IMR-90 (cell line): ENCODE measurements at regions not wholly inside any gene's neighbourhood (a gene's known extent, or its start where the extent isn't known, plus 50 kb on each side); places are given as distances from the start of the nearest gene placed in this dataset.

ENCODE experiments used
- ATAC-seq: fragments of 200-7000 bp; cut with Tn5 transposase; 2 replicates; pipeline ENCODE4 v1.9.1; 2020; ENCODE audit warnings: low read depth, mild to moderate bottlenecking, moderate library complexity
- BruUV-seq: library from RNA; stranded (reverse); fragments of 400-500 nt; replicated peaks from 2 replicates; lab custom pipeline; 2021; lab: Mats Ljungman, UMichigan
- CTCF ChIA-PET: fragments of 300-600 bp; formaldehyde crosslinking; extraction: SDS; loops from one replicate; lab custom pipeline; 2021; ENCODE audit warnings: antibody characterized with exemption; lab: Yijun Ruan, JAX
- POLR2A ChIA-PET: fragments of 300-600 bp; sonication (Branson Sonifier 250); formaldehyde crosslinking; loops from one replicate; lab custom pipeline; 2022; ENCODE audit warnings: antibody characterized with exemption; ENCODE audit not compliant: unreplicated experiment; lab: Charles Lee
- DNase-seq: peaks from one replicate; pipeline ENCODE4 v3.0.0; 2013
- H2AFZ ChIP-seq: replicated peaks from 2 replicates; pipeline ENCODE3; 2013; ENCODE audit warnings: low read length, mild to moderate bottlenecking; ENCODE audit not compliant: poor library complexity
- H2AK5ac ChIP-seq: 2 replicates; pipeline ENCODE4 v1.6.1; 2013; ENCODE audit warnings: low read depth, low read length, inconsistent platforms
- H2AK9ac ChIP-seq: replicated peaks from 2 replicates; pipeline ENCODE3; 2013; ENCODE audit warnings: mild to moderate bottlenecking, low read depth, low read length, moderate library complexity; ENCODE audit not compliant: poor library complexity
- H2BK120ac ChIP-seq: 2 replicates; pipeline ENCODE4 v1.6.1; 2013; ENCODE audit warnings: low read depth, low read length, inconsistent platforms
- H2BK15ac ChIP-seq: 3 replicates; pipeline ENCODE4 v1.6.1; 2013; ENCODE audit warnings: low read depth, low read length, inconsistent platforms
- H2BK20ac ChIP-seq: 2 replicates; pipeline ENCODE4 v1.6.1; 2013; ENCODE audit warnings: low read depth, mild to moderate bottlenecking, inconsistent platforms, low read length, moderate library complexity
- H2BK5ac ChIP-seq: 2 replicates; pipeline ENCODE4 v1.6.1; 2013; ENCODE audit warnings: mild to moderate bottlenecking, low read depth, low read length, inconsistent platforms; ENCODE audit not compliant: poor library complexity, severe bottlenecking
- H3K14ac ChIP-seq: replicated peaks from 2 replicates; pipeline ENCODE4 v1.6.1; 2013; ENCODE audit warnings: low read depth, low read length, inconsistent platforms
- H3K18ac ChIP-seq: 2 replicates; pipeline ENCODE4 v1.6.1; 2013; ENCODE audit warnings: low read depth, low read length, control low read depth
- H3K23ac ChIP-seq: 2 replicates; pipeline ENCODE4 v1.6.1; 2013; ENCODE audit warnings: low read depth, low read length, inconsistent platforms
- H3K27ac ChIP-seq: 2 replicates; pipeline ENCODE4 v1.5.1; 2013; ENCODE audit warnings: mild to moderate bottlenecking, control low read depth, low read length; ENCODE audit not compliant: insufficient read depth
- H3K27me3 ChIP-seq: 2 replicates; pipeline ENCODE4 v1.6.1; 2013; ENCODE audit warnings: low read length; ENCODE audit not compliant: control insufficient read depth, insufficient read depth
- H3K36me3 ChIP-seq: 2 replicates; pipeline ENCODE4 v1.6.1; 2013; ENCODE audit warnings: low read length, mixed read lengths; ENCODE audit not compliant: control insufficient read depth, insufficient read depth
- H3K4ac ChIP-seq: 2 replicates; pipeline ENCODE4 v1.6.1; 2013; ENCODE audit warnings: low read depth, low read length, inconsistent platforms
- H3K4me1 ChIP-seq: 2 replicates; pipeline ENCODE4 v1.6.1; 2013; ENCODE audit warnings: low read length, mixed read lengths; ENCODE audit not compliant: control insufficient read depth, insufficient read depth
- H3K4me2 ChIP-seq: 2 replicates; pipeline ENCODE4 v1.6.1; 2013; ENCODE audit warnings: low read depth, mild to moderate bottlenecking, control low read depth, low read length, moderate library complexity
- H3K4me3 ChIP-seq: 2 replicates; pipeline ENCODE4 v1.5.1; 2013; ENCODE audit warnings: low read depth, mild to moderate bottlenecking, control low read depth, low read length, moderate library complexity; ENCODE audit not compliant: insufficient read depth
- H3K56ac ChIP-seq: 2 replicates; pipeline ENCODE4 v1.6.1; 2013; ENCODE audit warnings: low read length, inconsistent platforms; ENCODE audit not compliant: insufficient read depth; ENCODE audit errors: extremely low read depth
- H3K79me1 ChIP-seq, 2 experiments: 2 replicates each; pipeline ENCODE4 v1.6.1; 2013; ENCODE audit warnings: low read length in 2 of 2, inconsistent platforms in 1 of 2, low read depth in 1 of 2
- H3K9ac ChIP-seq: 2 replicates; pipeline ENCODE4 v1.6.1; 2013; ENCODE audit warnings: low read depth, low read length, control low read depth
- H3K9me1 ChIP-seq: 2 replicates; pipeline ENCODE4 v1.6.1; 2013; ENCODE audit warnings: low read length, inconsistent platforms; ENCODE audit not compliant: insufficient read depth
- H3K9me3 ChIP-seq: 2 replicates; pipeline ENCODE4 v1.6.1; 2013; ENCODE audit warnings: low read length; ENCODE audit not compliant: control insufficient read depth, insufficient read depth
- H4K20me1 ChIP-seq: 2 replicates; pipeline ENCODE4 v1.6.1; 2013; ENCODE audit warnings: low read length, inconsistent platforms; ENCODE audit not compliant: insufficient read depth
- H4K5ac ChIP-seq: 2 replicates; pipeline ENCODE4 v1.6.1; 2013; ENCODE audit warnings: mild to moderate bottlenecking, low read depth, low read length, control low read depth
- H4K8ac ChIP-seq, 2 experiments: 2 replicates each; pipeline ENCODE4 v1.6.1; 2013; ENCODE audit warnings: low read depth in 2 of 2, low read length in 2 of 2, control low read depth in 1 of 2, inconsistent platforms in 1 of 2
- H4K91ac ChIP-seq: 2 replicates; pipeline ENCODE4 v1.6.1; 2013; ENCODE audit warnings: low read depth, low read length, inconsistent platforms; ENCODE audit not compliant: insufficient read depth
- CEBPB ChIP-seq: IDR thresholded peaks from 2 replicates; pipeline ENCODE4 v1.6.1; 2012; ENCODE audit warnings: low read depth, low read length, improper control_type of control experiment
- CHD1 ChIP-seq: IDR thresholded peaks from 2 replicates; pipeline ENCODE4 v1.6.1; 2012; ENCODE audit warnings: low read depth, low read length, improper control_type of control experiment
- CTCF ChIP-seq: conservative IDR thresholded peaks from 2 replicates; pipeline ENCODE4 v1.5.1; 2012; ENCODE audit warnings: mild to moderate bottlenecking, low read depth, low read length, improper control_type of control experiment
- ELK1 ChIP-seq: fragments of 150-350 bp; IDR thresholded peaks from 2 replicates; pipeline ENCODE4 v1.6.1; 2016; ENCODE audit warnings: low read depth, mild to moderate bottlenecking, low read length, moderate library complexity, borderline replicate concordance
- FOS ChIP-seq: fragments of 150-350 bp; IDR thresholded peaks from 2 replicates; pipeline ENCODE4 v1.6.1; 2016; ENCODE audit warnings: low read depth, low read length
- MAFK ChIP-seq: IDR thresholded peaks from 2 replicates; pipeline ENCODE4 v1.6.1; 2012; ENCODE audit warnings: low read depth, low read length, improper control_type of control experiment
- MXI1 ChIP-seq: IDR thresholded peaks from 2 replicates; pipeline ENCODE4 v1.6.1; 2012; ENCODE audit warnings: low read depth, mild to moderate bottlenecking, low read length, moderate library complexity, borderline replicate concordance
- NFE2L2 ChIP-seq: fragments of 150-350 bp; IDR thresholded peaks from 2 replicates; pipeline ENCODE4 v1.6.1; 2016; ENCODE audit warnings: low read depth, mild to moderate bottlenecking, low read length
- POLR2A ChIP-seq: IDR thresholded peaks from 2 replicates; pipeline ENCODE4 v1.6.1; 2012; ENCODE audit warnings: mild to moderate bottlenecking, low read depth, low read length
- RAD21 ChIP-seq: IDR thresholded peaks from 2 replicates; pipeline ENCODE4 v1.6.1; 2012; ENCODE audit warnings: low read length, improper control_type of control experiment
- RCOR1 ChIP-seq: IDR thresholded peaks from 2 replicates; pipeline ENCODE4 v1.6.1; 2012; ENCODE audit warnings: mild to moderate bottlenecking, low read length, improper control_type of control experiment; ENCODE audit not compliant: insufficient replicate concordance
- RFX5 ChIP-seq: IDR thresholded peaks from 2 replicates; pipeline ENCODE4 v1.8.0; 2012; ENCODE audit warnings: low read depth, mild to moderate bottlenecking, low read length, moderate library complexity
- SMC3 ChIP-seq: fragments of 150-350 bp; IDR thresholded peaks from 2 replicates; pipeline ENCODE4 v1.6.1; 2016; ENCODE audit warnings: low read depth, mild to moderate bottlenecking, antibody characterized with exemption, low read length, moderate library complexity
- WGBS, 2 experiments: methylation state at CpG; one replicate each; pipeline versions ENCODE4 v1.1.5 to v1.1.7; 2013; ENCODE audit warnings: missing lambda C conversion rate in 2 of 2; ENCODE audit not compliant: insufficient read length in 1 of 2; ENCODE audit errors: extremely low coverage in 2 of 2; 5-methylcytosine and 5-hydroxymethylcytosine counted together
- dilution Hi-C: fragments of 300-500 bp; cut with HindIII; formaldehyde crosslinking; loops from one replicate; pipeline ENCODE4 v1.14.3; 2018; ENCODE audit warnings: low sequenced_read_pairs; ENCODE audit not compliant: unreplicated experiment
- in situ Hi-C: fragments of 300-500 bp; cut with MboI; formaldehyde crosslinking; loops from 3 replicates; pipeline ENCODE4 v1.14.3; 2019; ENCODE audit warnings: low sequenced_read_pairs, inconsistent platforms, mixed read lengths
- intact Hi-C: fragments of 100-400 bp; cut with micrococcal nuclease; formaldehyde crosslinking; loops from 2 replicates; pipeline ENCODE4 v1.10.0; 2022

GRCh38 chr19:28601723-28602440 lies 611.1 kb downstream of the UQCRFS1 start:
- dilution Hi-C loops (no loop called here), intact Hi-C loops (no loop called here), in situ Hi-C loops (no loop called here)
- Histone ChIP-seq H3K27me3 (no peaks in the 10 kb centered on the region), H4K5ac (no peak overlapping the region), H3K23ac (no peak overlapping the region), H2AFZ (no peak overlapping the region), H3K4ac (no peak overlapping the region), H3K9me1 (no peaks in the 10 kb centered on the region), H3K4me2 (no peak overlapping the region), H2BK20ac (no peak overlapping the region), H2AK5ac (no peak overlapping the region), H3K56ac (no peak overlapping the region), H4K8ac (no peak overlapping the region), H3K14ac (no peak overlapping the region), H3K4me3 (no peak overlapping the region), H2BK120ac (no peak overlapping the region), H4K91ac (no peak overlapping the region), H3K9me3 (peaks cover 50% of the 10 kb centered on the region), H3K18ac (no peak overlapping the region), H3K79me1 (no peaks in the 10 kb centered on the region), H3K36me3 (no peaks in the 10 kb centered on the region), H2AK9ac (no peak overlapping the region), H3K4me1 (no peaks in the 10 kb centered on the region), H3K9ac (no peak overlapping the region), H4K20me1 (no peaks in the 10 kb centered on the region), H2BK15ac (no peak overlapping the region), H2BK5ac (no peak overlapping the region), H3K27ac (no peak overlapping the region)
- ATAC-seq (no peak), DNase-seq (no peak)
- TF ChIP-seq CTCF (no peak), RFX5 (no peak), RAD21 (no peak), CEBPB (no peak), RCOR1 (no peak), CHD1 (no peak), FOS (no peak), SMC3 (no peak), MXI1 (no peak), POLR2A (no peak), NFE2L2 (no peak), MAFK (no peak), ELK1 (no peak)
- BruUV-seq, result no TSS peak
- POLR2A ChIA-PET, result no interaction called here
- CTCF ChIA-PET, result no interaction called here
- 40% methylated on average over 2 of the region's 10 CpGs; no CpG with 5 or more reads in 1 of the 2 experiments for WGBS, 2 experiments
